Activated naive CD4-positive, alpha-beta T cell treated with anti-CD3 and anti-CD28 coated beads, Interleukin-2, amount 50 U/mL, for 72 hours (primary cell): ENCODE measurements at regions not wholly inside any gene's neighbourhood (a gene's known extent, or its start where the extent isn't known, plus 50 kb on each side); places are given as distances from the start of the nearest gene placed in this dataset.
A peak's percentile ranks its signal among the peaks of the same experiment; 100 is the strongest.

ENCODE experiments used
- ATAC-seq, 2 donors: fragments of 150-1000 bp; cut with Tn5 transposase; 2 replicates each; pipeline ENCODE4 v1.10.0; 2021; ENCODE audit warnings: mild to moderate bottlenecking in 2 of 2, moderate library complexity in 2 of 2
- DNase-seq, 2 donors: peaks; one replicate each; pipeline ENCODE4 v3.0.0; 2021 to 2022; ENCODE audit warnings: low spot score in 2 of 2
- H3K27ac Mint-ChIP-seq, 2 donors: one replicate each; pipeline ENCODE4 v1.8.0; 2022; ENCODE audit warnings: mild to moderate bottlenecking in 2 of 2, mixed read lengths in 2 of 2
- H3K36me3 Mint-ChIP-seq, 2 donors: one replicate each; pipeline ENCODE4 v1.8.0; 2022; ENCODE audit warnings: mixed read lengths in 2 of 2
- H3K9me3 Mint-ChIP-seq, 2 donors: one replicate each; pipeline ENCODE4 v1.8.0; 2022; ENCODE audit warnings: mixed read lengths in 2 of 2

GRCh38 chr5:167800427-167800826 lies 491.0 kb upstream of the WWC1 start:
- DNase-seq (no peak), ATAC-seq (no peak)
- peaks cover 4 to 5% of the 10 kb centered on the region in 2 donors for H3K9me3 Mint-ChIP-seq
- H3K36me3 Mint-ChIP-seq: no peaks in the 10 kb centered on the region
- H3K27ac Mint-ChIP-seq: no peak overlapping the region

DNA sequence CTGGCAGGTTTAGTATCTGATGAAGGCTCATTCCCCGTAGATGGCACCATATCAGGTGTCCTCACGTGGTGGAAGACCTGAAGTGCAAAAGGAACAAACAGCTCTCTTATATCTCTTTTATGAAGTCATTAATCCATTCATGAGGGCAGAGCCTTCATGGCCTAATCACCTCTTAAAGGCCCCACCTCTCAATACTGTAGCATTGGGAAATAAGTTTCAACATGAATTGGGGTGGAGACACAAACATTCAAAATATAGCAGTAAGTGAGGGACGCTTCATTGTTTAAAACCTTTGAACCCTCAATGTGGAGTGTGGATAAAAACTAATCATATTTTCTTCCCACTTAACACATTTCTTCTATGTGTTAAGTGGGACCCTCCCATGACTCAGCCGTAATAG lies 489.4 kb upstream of the WWC1 start:
- DNase-seq: no peak
- Mint-ChIP-seq H3K9me3 (peaks cover 4 to 5% of the 10 kb centered on the region in 2 donors), H3K27ac (no peak overlapping the region), H3K36me3 (no peaks in the 10 kb centered on the region)
- no peak for ATAC-seq

- Mint-ChIP-seq H3K36me3 (no peaks in the 10 kb centered on the region), H3K27ac (no peak overlapping the region), H3K9me3 (peaks cover 4 to 5% of the 10 kb centered on the region in 2 donors)
- ATAC-seq (no peak), DNase-seq (no peak)
Measured at GRCh38 chr5:167802755-167803431, 488.6 kb upstream of the WWC1 start.

DNA sequence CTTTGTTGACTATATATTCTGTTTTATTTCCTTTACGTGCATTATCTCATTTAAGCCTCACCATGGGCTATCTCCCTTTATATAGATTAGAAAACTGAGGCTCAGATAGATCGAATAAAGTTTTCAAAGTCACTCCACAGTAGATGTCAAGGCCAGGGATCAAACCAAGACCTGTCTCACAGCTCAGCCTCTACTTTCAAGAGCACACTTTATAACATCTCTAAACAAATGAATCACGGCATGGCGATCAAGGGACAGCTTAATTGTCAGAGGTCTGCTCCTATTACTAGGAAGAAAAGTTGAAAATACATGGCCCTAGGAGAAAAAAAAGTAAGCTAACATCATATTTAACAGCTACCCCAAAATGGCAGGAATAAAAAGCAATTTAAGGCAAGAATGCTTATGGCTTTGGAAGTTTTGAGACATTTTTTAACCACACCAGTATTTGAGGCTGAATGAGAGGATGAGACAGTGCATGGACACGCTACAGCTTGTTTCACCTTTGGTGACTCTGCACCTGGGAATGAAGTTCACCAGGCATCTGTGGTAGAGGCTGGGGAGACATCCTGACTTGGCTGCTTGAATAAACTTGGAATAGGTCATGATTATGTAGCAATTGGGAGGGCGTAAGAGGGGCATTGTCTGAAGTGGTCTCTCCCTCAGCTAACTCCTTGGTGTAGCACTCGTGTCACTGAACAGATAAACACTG lies 486.8 kb upstream of the WWC1 start:
- no peaks in the 10 kb centered on the region for H3K36me3 Mint-ChIP-seq
- H3K9me3 Mint-ChIP-seq: peaks cover 4 to 5% of the 10 kb centered on the region in 2 donors
- ATAC-seq: no peak

DNA sequence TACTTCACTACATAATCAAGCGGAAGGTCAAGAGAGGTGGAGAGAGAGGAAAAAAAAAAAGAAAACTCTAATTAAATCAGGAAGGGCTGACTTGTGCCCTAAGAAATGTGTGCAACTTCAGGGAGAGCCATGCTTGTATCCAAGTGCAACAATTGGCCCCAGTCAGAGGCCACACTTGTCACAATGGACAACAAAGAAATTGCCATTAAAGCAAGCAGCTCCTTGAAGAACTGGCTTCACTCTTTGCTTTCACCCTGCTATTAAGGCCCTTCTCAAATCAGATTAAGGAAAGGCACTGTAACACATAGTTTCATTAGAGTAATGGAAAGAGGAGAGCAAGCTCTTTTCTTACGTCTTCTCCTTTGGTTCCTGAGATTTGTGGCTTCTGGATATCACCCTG lies 480.9 kb upstream of the WWC1 start:
- Mint-ChIP-seq H3K9me3 (no peaks in the 10 kb centered on the region), H3K27ac (no peak overlapping the region), H3K36me3 (no peaks in the 10 kb centered on the region)
- no peak for DNase-seq
- no peak for ATAC-seq

More for the DNA sequence above, 486.8 kb upstream of the WWC1 start:
- DNase-seq: no peak
- H3K27ac Mint-ChIP-seq: peak overlapping the region in 1 of 2 donors; percentile 30

DNA sequence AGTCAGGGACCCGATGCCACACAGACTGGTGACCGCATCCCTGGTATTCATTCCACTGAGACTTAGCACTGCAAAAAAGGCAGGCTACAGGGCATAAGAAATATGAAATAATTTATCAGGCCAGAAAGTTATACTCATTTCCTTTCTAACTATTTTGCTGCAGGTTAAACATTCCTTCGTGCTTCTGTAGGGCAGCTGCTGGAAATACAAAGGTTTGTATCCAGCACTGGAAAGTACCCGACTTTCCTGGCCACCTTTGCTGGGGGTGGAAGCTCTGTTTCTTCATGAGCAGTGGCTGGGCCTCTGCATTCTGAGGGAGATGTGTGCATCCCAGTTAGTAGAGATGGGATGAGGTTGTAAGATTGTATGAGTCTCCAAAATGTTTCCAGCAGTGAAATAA lies 478.6 kb upstream of the WWC1 start:
- no peaks in the 10 kb centered on the region for H3K36me3 Mint-ChIP-seq
- DNase-seq: no peak

DNA sequence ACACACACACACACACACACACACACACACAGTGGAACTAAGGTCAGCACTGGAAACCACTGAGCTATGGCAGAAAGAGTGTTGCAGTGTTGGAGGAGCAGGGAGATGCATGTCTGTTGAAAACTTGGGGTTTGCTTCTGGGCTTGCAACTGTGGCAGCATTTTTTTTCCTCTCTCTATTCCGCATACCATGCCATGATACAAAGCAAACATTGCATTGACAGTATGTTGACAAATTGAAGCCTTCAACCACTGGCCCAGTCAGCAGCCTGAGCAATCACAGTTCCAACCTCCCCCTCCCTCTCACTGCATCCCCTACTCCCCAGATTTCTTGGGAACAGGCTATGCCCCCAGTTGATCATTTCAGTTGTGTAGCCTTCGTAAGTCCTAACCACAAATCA lies 478.1 kb upstream of the WWC1 start:
- no peaks in the 10 kb centered on the region for H3K36me3 Mint-ChIP-seq
- DNase-seq (no peak), ATAC-seq (no peak)
- no peak overlapping the region for H3K27ac Mint-ChIP-seq
- H3K9me3 Mint-ChIP-seq: no peaks in the 10 kb centered on the region

More for the DNA sequence above, 478.6 kb upstream of the WWC1 start:
- Mint-ChIP-seq H3K9me3 (no peaks in the 10 kb centered on the region), H3K27ac (no peak overlapping the region)
- no peak for ATAC-seq

- ATAC-seq: no peak
- H3K27ac Mint-ChIP-seq: no peak overlapping the region
- H3K36me3 Mint-ChIP-seq: no peaks in the 10 kb centered on the region
- no peak for DNase-seq
- no peaks in the 10 kb centered on the region for H3K9me3 Mint-ChIP-seq
Measured at GRCh38 chr5:167814040-167814439, 477.4 kb upstream of the WWC1 start.

DNA sequence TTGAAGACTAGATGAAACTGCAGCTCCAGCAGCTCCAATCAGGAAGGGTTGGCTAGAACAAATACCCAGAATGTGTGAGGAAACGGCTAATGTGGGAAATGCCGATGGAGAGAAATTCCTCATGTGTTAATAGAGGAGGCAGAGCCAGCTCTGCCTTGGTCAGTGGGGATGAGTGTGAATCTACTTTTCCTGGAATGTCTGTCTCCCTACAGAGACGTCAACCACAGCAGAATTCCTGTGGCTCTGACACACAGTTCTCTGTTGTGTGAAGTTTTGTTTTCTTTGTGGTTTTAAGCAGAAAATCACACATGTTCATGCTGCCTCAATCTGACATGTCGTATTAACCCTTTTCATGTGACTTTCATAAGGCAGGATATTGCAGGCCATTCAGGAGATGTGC lies 476.6 kb upstream of the WWC1 start:
- no peaks in the 10 kb centered on the region for H3K36me3 Mint-ChIP-seq
- H3K9me3 Mint-ChIP-seq: no peaks in the 10 kb centered on the region
- ATAC-seq: no peak
- H3K27ac Mint-ChIP-seq: no peak overlapping the region
- DNase-seq: no peak

DNA sequence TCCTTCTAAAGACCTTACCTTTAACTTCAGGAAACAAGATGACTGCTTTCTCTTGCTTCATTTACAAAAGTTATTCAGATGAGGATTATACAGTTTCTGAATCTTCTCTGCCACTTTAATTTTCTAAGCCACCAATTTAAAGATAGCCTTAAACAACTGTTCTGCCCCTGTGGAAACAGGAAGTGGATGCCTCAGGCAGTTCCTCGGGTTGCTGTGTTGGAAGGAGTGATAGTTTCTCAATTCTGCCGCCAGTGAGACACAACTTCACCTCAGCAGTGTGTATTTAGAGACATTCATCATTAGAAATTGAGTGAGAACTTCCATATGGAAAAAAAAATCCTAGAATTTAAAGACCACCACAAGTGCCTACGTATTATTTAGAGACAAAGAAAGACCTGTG lies 475.1 kb upstream of the WWC1 start:
- no peak overlapping the region for H3K27ac Mint-ChIP-seq
- H3K9me3 Mint-ChIP-seq: no peaks in the 10 kb centered on the region
- H3K36me3 Mint-ChIP-seq: no peaks in the 10 kb centered on the region
- ATAC-seq (no peak), DNase-seq (no peak)

DNA sequence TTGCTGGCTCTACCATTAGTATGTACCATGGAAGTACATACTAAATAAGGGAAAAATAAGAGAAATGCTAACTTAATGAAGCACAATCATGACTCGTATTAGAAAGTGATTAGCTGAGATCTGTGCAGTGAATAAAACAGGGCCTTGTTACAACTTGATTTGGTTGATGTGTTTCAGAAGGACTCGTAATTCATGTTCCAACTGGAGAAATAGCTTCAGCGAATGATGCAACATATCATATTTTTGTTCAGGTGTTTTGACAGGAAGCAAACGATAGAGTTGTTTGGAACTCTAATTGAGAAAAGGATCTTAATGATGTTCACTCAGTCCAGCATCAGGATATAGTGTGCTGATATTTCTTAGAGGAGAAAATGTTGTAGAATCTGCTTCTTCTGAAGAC lies 474.6 kb upstream of the WWC1 start:
- no peaks in the 10 kb centered on the region for H3K9me3 Mint-ChIP-seq

DNA sequence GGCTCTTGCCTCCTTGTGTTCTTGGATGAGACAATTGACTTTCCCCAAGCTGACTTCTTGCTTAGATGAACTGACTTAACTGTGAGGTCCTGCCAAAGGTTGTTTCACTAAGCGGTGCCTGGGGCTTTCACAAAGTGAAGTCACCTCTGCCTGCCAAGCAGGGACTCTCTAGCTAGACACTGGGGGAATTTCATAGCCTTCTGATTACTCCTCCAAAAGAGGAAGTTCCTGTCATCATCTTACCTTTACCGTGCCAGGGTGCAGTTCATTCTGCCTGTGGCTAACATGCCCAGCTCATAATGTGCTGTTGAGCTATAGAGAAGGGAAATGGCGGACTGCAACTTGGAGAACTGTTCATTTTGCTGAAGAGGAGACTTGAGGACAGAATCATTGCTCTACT lies 472.0 kb upstream of the WWC1 start:
- Mint-ChIP-seq H3K27ac (no peak overlapping the region), H3K9me3 (no peaks in the 10 kb centered on the region), H3K36me3 (no peaks in the 10 kb centered on the region)
- DNase-seq (no peak), ATAC-seq (no peak)

More for the DNA sequence above, 474.6 kb upstream of the WWC1 start:
- DNase-seq (no peak), ATAC-seq (no peak)
- no peak overlapping the region for H3K27ac Mint-ChIP-seq
- H3K36me3 Mint-ChIP-seq: no peaks in the 10 kb centered on the region

- ATAC-seq (no peak), DNase-seq (no peak)
- Mint-ChIP-seq H3K9me3 (no peaks in the 10 kb centered on the region), H3K27ac (no peak overlapping the region), H3K36me3 (no peaks in the 10 kb centered on the region)
Measured at GRCh38 chr5:167820101-167820990, 471.1 kb upstream of the WWC1 start.

- no peak for DNase-seq
- no peaks in the 10 kb centered on the region for H3K9me3 Mint-ChIP-seq
- no peak overlapping the region for H3K27ac Mint-ChIP-seq
- no peaks in the 10 kb centered on the region for H3K36me3 Mint-ChIP-seq
- no peak for ATAC-seq
Measured at GRCh38 chr5:167821151-167821550, 470.3 kb upstream of the WWC1 start.

GRCh38 chr5:167821669-167822068 lies 469.8 kb upstream of the WWC1 start:
- no peak for ATAC-seq
- no peak for DNase-seq
- H3K27ac Mint-ChIP-seq: no peak overlapping the region
- no peaks in the 10 kb centered on the region for H3K36me3 Mint-ChIP-seq
- no peaks in the 10 kb centered on the region for H3K9me3 Mint-ChIP-seq

GRCh38 chr5:167822241-167822640 lies 469.2 kb upstream of the WWC1 start:
- Mint-ChIP-seq H3K9me3 (no peaks in the 10 kb centered on the region), H3K36me3 (no peaks in the 10 kb centered on the region), H3K27ac (no peak overlapping the region)
- ATAC-seq (no peak), DNase-seq (no peak)

DNA sequence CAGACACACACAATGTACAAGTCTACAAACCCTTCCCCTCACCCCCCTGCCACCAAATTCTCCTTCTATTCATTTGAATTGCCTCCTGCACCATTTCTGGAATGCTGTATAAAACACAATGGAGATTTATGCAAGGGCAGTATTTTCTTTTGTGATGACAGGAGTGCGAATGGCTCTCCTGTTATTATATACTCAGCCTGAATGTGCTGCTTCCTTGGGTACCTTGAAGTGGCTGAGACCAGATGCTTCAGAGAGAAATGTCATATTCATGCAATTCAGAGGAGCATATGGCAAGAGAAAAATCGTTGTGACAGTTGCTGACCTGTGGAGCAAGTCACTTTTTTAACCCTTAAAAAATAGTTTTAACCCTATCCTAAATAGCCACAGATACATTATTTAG lies 468.0 kb upstream of the WWC1 start:
- Mint-ChIP-seq H3K9me3 (no peaks in the 10 kb centered on the region), H3K36me3 (no peaks in the 10 kb centered on the region), H3K27ac (no peak overlapping the region)
- no peak for DNase-seq
- ATAC-seq: no peak
